IPS DF 6.9 (cell line): ENCODE measurements at regions not wholly inside any gene's neighbourhood (a gene's known extent, or its start where the extent isn't known, plus 50 kb on each side); places are given as distances from the start of the nearest gene placed in this dataset.

ENCODE experiments used
- DNase-seq: peaks from one replicate; pipeline ENCODE4 v3.0.0-alpha.2; 2013; ENCODE audit warnings: low read depth, low spot score
- H3K27ac ChIP-seq: one replicate; pipeline ENCODE4 v1.5.1; 2013; ENCODE audit warnings: low read length, control low read depth
- H3K27me3 ChIP-seq: 2 replicates; pipeline ENCODE4 v1.6.1; 2013; ENCODE audit warnings: mild to moderate bottlenecking, low read length; ENCODE audit not compliant: control insufficient read depth, insufficient read depth
- H3K36me3 ChIP-seq: 2 replicates; pipeline ENCODE4 v1.6.1; 2013; ENCODE audit warnings: low read length; ENCODE audit not compliant: control insufficient read depth, insufficient read depth
- H3K4me1 ChIP-seq: 2 replicates; pipeline ENCODE4 v1.6.1; 2013; ENCODE audit warnings: low read length; ENCODE audit not compliant: control insufficient read depth, insufficient read depth
- H3K4me3 ChIP-seq: 2 replicates; pipeline ENCODE4 v1.5.1; 2013; ENCODE audit warnings: mild to moderate bottlenecking, low read length
- H3K9me3 ChIP-seq: 2 replicates; pipeline ENCODE4 v1.6.1; 2013; ENCODE audit warnings: low read length, inconsistent platforms; ENCODE audit not compliant: control insufficient read depth, insufficient read depth
- WGBS: extraction: QIAGEN DNeasy Blood & Tissue Kit; methylation state at CpG from one replicate; pipeline ENCODE4 v1.1.7; 2013; ENCODE audit warnings: mixed read lengths, missing lambda C conversion rate; ENCODE audit not compliant: insufficient read length, insufficient coverage; 5-methylcytosine and 5-hydroxymethylcytosine counted together

GRCh38 chr11:11701070-11701469, 79.3 kb upstream of the GALNT18 start:
- Histone ChIP-seq H3K36me3 (no peaks in the 10 kb centered on the region), H3K4me3 (no peak overlapping the region), H3K27ac (no peak overlapping the region), H3K27me3 (no peaks in the 10 kb centered on the region), H3K9me3 (no peaks in the 10 kb centered on the region), H3K4me1 (no peaks in the 10 kb centered on the region)
- DNase-seq, result no peak
- no CpG with 5 or more reads among the region's 4 CpGs for WGBS

- no peak for DNase-seq
- H3K9me3 ChIP-seq, result no peaks in the 10 kb centered on the region
- no CpG with 5 or more reads among the region's 1 CpG for WGBS
- H3K27ac ChIP-seq, result no peak overlapping the region
- H3K4me3 ChIP-seq, result no peak overlapping the region
- H3K27me3 ChIP-seq, result no peaks in the 10 kb centered on the region
- no peaks in the 10 kb centered on the region for H3K36me3 ChIP-seq
- no peaks in the 10 kb centered on the region for H3K4me1 ChIP-seq
Measured at GRCh38 chr11:11697796-11698195, 76.0 kb upstream of the GALNT18 start.

GRCh38 chr11:11691296-11692151, 69.7 kb upstream of the GALNT18 start:
- no peak for DNase-seq
- no CpG with 5 or more reads among the region's 13 CpGs for WGBS

GRCh38 chr11:11681536-11681935, 59.7 kb upstream of the GALNT18 start:
- H3K4me3 ChIP-seq, result no peak overlapping the region
- DNase-seq, result no peak
- no peak overlapping the region for H3K27ac ChIP-seq
- no peaks in the 10 kb centered on the region for H3K27me3 ChIP-seq
- no peaks in the 10 kb centered on the region for H3K9me3 ChIP-seq
- no peaks in the 10 kb centered on the region for H3K4me1 ChIP-seq
- H3K36me3 ChIP-seq, result no peaks in the 10 kb centered on the region

More at GRCh38 chr11:11691296-11692151, 69.7 kb upstream of the GALNT18 start:
- Histone ChIP-seq H3K9me3 (no peaks in the 10 kb centered on the region), H3K36me3 (no peaks in the 10 kb centered on the region), H3K27me3 (no peaks in the 10 kb centered on the region), H3K4me3 (no peak overlapping the region), H3K27ac (no peak overlapping the region), H3K4me1 (peaks cover 3% of the 10 kb centered on the region; the same call in 1 of the 2 replicates)

- Histone ChIP-seq H3K36me3 (no peaks in the 10 kb centered on the region), H3K27ac (no peak overlapping the region), H3K4me1 (no peaks in the 10 kb centered on the region), H3K4me3 (no peak overlapping the region), H3K27me3 (no peaks in the 10 kb centered on the region), H3K9me3 (no peaks in the 10 kb centered on the region)
- WGBS, result no CpG with 5 or more reads among the region's 5 CpGs
- DNase-seq, result no peak
Measured at GRCh38 chr11:11677672-11678356, 56.0 kb upstream of the GALNT18 start.

GRCh38 chr11:11675671-11676181, 53.9 kb upstream of the GALNT18 start:
- no CpG with 5 or more reads among the region's 4 CpGs for WGBS
- Histone ChIP-seq H3K9me3 (no peaks in the 10 kb centered on the region), H3K4me1 (peaks cover 3% of the 10 kb centered on the region), H3K27ac (no peak overlapping the region), H3K27me3 (no peaks in the 10 kb centered on the region), H3K4me3 (no peak overlapping the region), H3K36me3 (no peaks in the 10 kb centered on the region)
- DNase-seq, result no peak

- Histone ChIP-seq H3K4me3 (no peak overlapping the region), H3K4me1 (peaks cover 3% of the 10 kb centered on the region), H3K27ac (no peak overlapping the region), H3K27me3 (no peaks in the 10 kb centered on the region), H3K9me3 (no peaks in the 10 kb centered on the region), H3K36me3 (no peaks in the 10 kb centered on the region)
- DNase-seq, result no peak
- WGBS, result no CpG with 5 or more reads among the region's 8 CpGs
Measured at GRCh38 chr11:11672789-11673188, 51.0 kb upstream of the GALNT18 start.

- H3K36me3 ChIP-seq, result no peaks in the 10 kb centered on the region
- no CpG with 5 or more reads among the region's 3 CpGs for WGBS
- no peaks in the 10 kb centered on the region for H3K27me3 ChIP-seq
- peaks cover 3% of the 10 kb centered on the region for H3K4me1 ChIP-seq
- DNase-seq, result no peak
- H3K4me3 ChIP-seq, result no peak overlapping the region
- H3K27ac ChIP-seq, result no peak overlapping the region
- H3K9me3 ChIP-seq, result no peaks in the 10 kb centered on the region
Measured at GRCh38 chr11:11672101-11672500, 50.3 kb upstream of the GALNT18 start.
